HCT116 (cell line): ENCODE measurements at regions not wholly inside any gene's neighbourhood (a gene's known extent, or its start where the extent isn't known, plus 50 kb on each side); places are given as distances from the start of the nearest gene placed in this dataset.

ENCODE experiments used
- ATAC-seq: fragments of 200-7000 bp; cut with Tn5 transposase; 2 replicates; pipeline ENCODE4 v1.9.1; 2020; ENCODE audit warnings: mild to moderate bottlenecking, moderate library complexity
- BruUV-seq: library from RNA; stranded (reverse); fragments of 400-500 nt; replicated peaks from 2 replicates; lab custom pipeline; 2021; lab: Mats Ljungman, UMichigan
- CTCF ChIA-PET: fragments of 300-600 bp; sonication (Branson Sonifier 250); formaldehyde crosslinking; loops from one replicate; lab custom pipeline; 2021; ENCODE audit warnings: antibody characterized with exemption; lab: Charles Lee
- POLR2A ChIA-PET: fragments of 300-600, 350-600 bp; sonication (Branson Sonifier 250); formaldehyde crosslinking; loops from one replicate; lab custom pipeline; 2021; ENCODE audit warnings: antibody characterized with exemption; lab: Charles Lee
- RAD21 ChIA-PET, 2 experiments: fragments of 300-600 bp; sonication (Branson Sonifier 250); formaldehyde crosslinking; loops; one replicate each; lab custom pipeline; 2023; ENCODE audit warnings: low total read pairs in 2 of 2; ENCODE audit not compliant: uncharacterized antibody in 2 of 2, unreplicated experiment in 2 of 2, low non-redundant PET in 1 of 2; lab: Charles Lee
- DNase-seq: peaks from one replicate; pipeline ENCODE4 v3.0.0-alpha.2; 2010; ENCODE audit warnings: low read depth, low spot score
- H2AFZ ChIP-seq: fragments of 200-600 bp; shearing (Covaris generic), sonication (generic); 2 replicates; pipeline ENCODE4 v1.6.1; 2017; ENCODE audit warnings: low read depth, mixed run types, mixed read lengths, antibody characterized with exemption, low read length; ENCODE audit not compliant: poor library complexity, severe bottlenecking
- H3K27ac ChIP-seq: 2 replicates; pipeline ENCODE4 v1.5.1; 2012; ENCODE audit warnings: low read depth, low read length
- H3K27me3 ChIP-seq: fragments of 200-600 bp; sonication (generic); 2 replicates; pipeline ENCODE4 v1.6.1; 2016; ENCODE audit warnings: mixed run types, low read length, mixed read lengths; ENCODE audit not compliant: insufficient read depth
- H3K36me3 ChIP-seq, 2 experiments: fragments of 200-500 bp in 1 of 2; fragments of 200-600 bp in 1 of 2; sonication (Bioruptor generic) in 1 of 2; sonication (generic) in 1 of 2; 2 replicates each; pipeline versions ENCODE4 v1.5.1 to v1.6.1; 2014 to 2016; ENCODE audit warnings: low read length in 2 of 2, inconsistent platforms in 1 of 2, mixed read lengths in 1 of 2, mixed run types in 1 of 2; ENCODE audit not compliant: insufficient read depth in 2 of 2, control insufficient read depth in 1 of 2
- H3K4me1 ChIP-seq, 2 experiments: fragments of 200-600 bp in 1 of 2; sonication (generic) in 1 of 2; 2 replicates each; pipeline versions ENCODE4 v1.5.1 to v1.6.1; 2012 to 2017; ENCODE audit warnings: low read length in 2 of 2, inconsistent platforms in 1 of 2, mild to moderate bottlenecking in 1 of 2, mixed read lengths in 1 of 2, mixed run types in 1 of 2, moderate library complexity in 1 of 2; ENCODE audit not compliant: insufficient read depth in 2 of 2, control insufficient read depth in 1 of 2
- H3K4me2 ChIP-seq: fragments of 200-600 bp; sonication (generic); 2 replicates; pipeline ENCODE4 v1.6.1; 2017; ENCODE audit warnings: mixed run types, low read length, mixed read lengths
- H3K4me3 ChIP-seq, 2 experiments: fragments of 200-600 bp in 1 of 2; sonication (generic) in 1 of 2; replicated peaks in 1 of 2; 2 replicates each; pipeline ENCODE4 v1.5.1; 2011 to 2016; ENCODE audit warnings: low read length in 2 of 2, control low read depth in 1 of 2, low read depth in 1 of 2, mild to moderate bottlenecking in 1 of 2, mixed read lengths in 1 of 2, mixed run types in 1 of 2
- H3K79me2 ChIP-seq: fragments of 200-600 bp; sonication (generic); 2 replicates; pipeline ENCODE4 v1.6.1; 2017; ENCODE audit warnings: mild to moderate bottlenecking, mixed run types, low read length, moderate library complexity, mixed read lengths; ENCODE audit not compliant: insufficient read depth
- H3K9ac ChIP-seq: fragments of 200-600 bp; sonication (generic); 2 replicates; pipeline ENCODE4 v1.6.1; 2016; ENCODE audit warnings: low read length, mixed read lengths
- H3K9me2 ChIP-seq: fragments of 200-600 bp; sonication (generic), shearing (Covaris generic); 2 replicates; pipeline ENCODE4 v1.6.1; 2017; ENCODE audit warnings: mixed run types, mild to moderate bottlenecking, moderate library complexity; ENCODE audit not compliant: insufficient read depth
- H3K9me3 ChIP-seq, 2 experiments: fragments of 200-500 bp in 1 of 2; fragments of 200-600 bp in 1 of 2; sonication (Bioruptor generic) in 1 of 2; sonication (generic) in 1 of 2; 2 replicates each; pipeline ENCODE4 v1.6.1; 2014 to 2017; ENCODE audit warnings: low read length in 2 of 2, mixed read lengths in 2 of 2, inconsistent platforms in 1 of 2, low read depth in 1 of 2, mild to moderate bottlenecking in 1 of 2, mixed run types in 1 of 2, moderate library complexity in 1 of 2; ENCODE audit not compliant: control insufficient read depth in 1 of 2, insufficient read depth in 1 of 2
- H4K20me1 ChIP-seq: fragments of 200-600 bp; sonication (generic), shearing (Covaris generic); 2 replicates; pipeline ENCODE4 v1.6.1; 2017; ENCODE audit warnings: mixed run types, mild to moderate bottlenecking, moderate library complexity; ENCODE audit not compliant: insufficient read depth
- ATF3 ChIP-seq: IDR thresholded peaks from 2 replicates; pipeline ENCODE4 v1.6.1; 2012
- CBX3 ChIP-seq: IDR thresholded peaks from 2 replicates; pipeline ENCODE4 v1.6.1; 2012; ENCODE audit warnings: low read depth
- ELF1 ChIP-seq: IDR thresholded peaks from 2 replicates; pipeline ENCODE4 v1.6.1; 2012; ENCODE audit warnings: low read depth, borderline replicate concordance
- JUND ChIP-seq: IDR thresholded peaks from 2 replicates; pipeline ENCODE4 v1.6.1; 2012
- POLR2A ChIP-seq: IDR thresholded peaks from 2 replicates; pipeline ENCODE4 v1.7.0; 2011; ENCODE audit warnings: borderline replicate concordance; ENCODE audit not compliant: insufficient read depth, insufficient read length; ENCODE audit errors: extremely low read depth
- POLR2AphosphoS5 ChIP-seq: IDR thresholded peaks from 2 replicates; pipeline ENCODE4 v1.6.1; 2011; ENCODE audit warnings: mild to moderate bottlenecking, low read depth, low read length, moderate library complexity
- RAD21 ChIP-seq: IDR thresholded peaks from 2 replicates; pipeline ENCODE4 v1.6.1; 2012; ENCODE audit warnings: low read depth, mild to moderate bottlenecking
- SP1 ChIP-seq: IDR thresholded peaks from 2 replicates; pipeline ENCODE4 v1.6.1; 2012; ENCODE audit warnings: low read depth
- YY1 ChIP-seq: IDR thresholded peaks from 2 replicates; pipeline ENCODE4 v1.6.1; 2011; ENCODE audit warnings: low read length, low read depth, moderate library complexity, mild to moderate bottlenecking; ENCODE audit not compliant: insufficient replicate concordance; ENCODE audit errors: extremely low read depth
- intact Hi-C: fragments of 100-400 bp; cut with micrococcal nuclease; formaldehyde crosslinking; loops from 2 replicates; pipeline ENCODE4 v1.10.0; 2022
- TF ChIP-seq, protein P1 (sequence below): IDR thresholded peaks from 2 replicates; pipeline ENCODE4 v1.6.1; 2011; ENCODE audit warnings: mild to moderate bottlenecking, low read length, moderate library complexity; ENCODE audit not compliant: insufficient replicate concordance; ENCODE audit errors: extremely low read depth
- TF ChIP-seq, protein P2 (sequence below): IDR thresholded peaks from 2 replicates; pipeline ENCODE4 v1.6.1; 2012

DNA sequence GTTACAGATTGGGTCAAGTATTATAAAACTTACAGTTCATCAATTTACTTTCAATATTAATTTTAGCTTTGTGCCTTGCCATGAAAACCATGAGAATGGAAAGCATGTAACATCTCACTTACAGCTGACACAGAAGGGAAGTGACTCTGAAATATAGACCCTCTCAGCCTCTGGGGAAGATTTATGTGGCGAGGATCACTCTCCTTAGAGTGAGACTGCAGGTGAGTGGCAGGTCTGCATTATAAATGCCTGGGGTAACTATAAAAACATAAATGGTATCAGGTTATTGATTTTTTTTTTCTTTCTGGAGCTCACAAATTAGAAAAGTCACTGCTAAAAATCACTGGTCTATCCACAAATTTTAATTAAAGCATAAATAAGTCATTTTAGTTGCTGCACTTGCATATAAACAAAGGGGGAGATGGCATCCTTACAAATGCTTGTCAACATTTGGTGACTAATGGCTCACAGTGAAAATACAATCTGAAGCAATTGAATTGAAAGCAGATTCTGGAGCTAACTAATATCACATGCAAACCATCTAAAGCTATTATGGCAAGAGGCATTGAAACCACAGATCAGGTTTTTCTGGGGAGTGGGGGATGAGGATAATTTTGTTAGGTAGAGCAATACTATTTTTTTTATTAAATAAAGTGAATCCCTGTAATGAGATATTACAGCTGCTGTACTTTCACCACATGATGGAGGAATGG lies 200.9 kb downstream of the TM2D1 start:
- no peak overlapping the region for H3K4me2 ChIP-seq
- TF ChIP-seq YY1 = no peak
- TF ChIP-seq, protein P1, sequence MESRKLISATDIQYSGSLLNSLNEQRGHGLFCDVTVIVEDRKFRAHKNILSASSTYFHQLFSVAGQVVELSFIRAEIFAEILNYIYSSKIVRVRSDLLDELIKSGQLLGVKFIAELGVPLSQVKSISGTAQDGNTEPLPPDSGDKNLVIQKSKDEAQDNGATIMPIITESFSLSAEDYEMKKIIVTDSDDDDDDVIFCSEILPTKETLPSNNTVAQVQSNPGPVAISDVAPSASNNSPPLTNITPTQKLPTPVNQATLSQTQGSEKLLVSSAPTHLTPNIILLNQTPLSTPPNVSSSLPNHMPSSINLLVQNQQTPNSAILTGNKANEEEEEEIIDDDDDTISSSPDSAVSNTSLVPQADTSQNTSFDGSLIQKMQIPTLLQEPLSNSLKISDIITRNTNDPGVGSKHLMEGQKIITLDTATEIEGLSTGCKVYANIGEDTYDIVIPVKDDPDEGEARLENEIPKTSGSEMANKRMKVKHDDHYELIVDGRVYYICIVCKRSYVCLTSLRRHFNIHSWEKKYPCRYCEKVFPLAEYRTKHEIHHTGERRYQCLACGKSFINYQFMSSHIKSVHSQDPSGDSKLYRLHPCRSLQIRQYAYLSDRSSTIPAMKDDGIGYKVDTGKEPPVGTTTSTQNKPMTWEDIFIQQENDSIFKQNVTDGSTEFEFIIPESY = no peak
- TF ChIP-seq SP1 = no peak
- TF ChIP-seq POLR2A = no peak
- no peak for TF ChIP-seq CBX3
- TF ChIP-seq RAD21 = no peak
- no peak for TF ChIP-seq POLR2AphosphoS5
- no peak for TF ChIP-seq ELF1
- no peak for TF ChIP-seq JUND
- TF ChIP-seq, protein P2, sequence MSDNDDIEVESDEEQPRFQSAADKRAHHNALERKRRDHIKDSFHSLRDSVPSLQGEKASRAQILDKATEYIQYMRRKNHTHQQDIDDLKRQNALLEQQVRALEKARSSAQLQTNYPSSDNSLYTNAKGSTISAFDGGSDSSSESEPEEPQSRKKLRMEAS = no peak
- TF ChIP-seq ATF3 = no peak
- ATAC-seq (no peak), DNase-seq (no peak)
- H3K4me1 ChIP-seq = no peaks in the 10 kb centered on the region
- ChIA-PET CTCF (no interaction called here), RAD21 (no interaction called here), POLR2A (no interaction called here)
- no peak overlapping the region for H3K9ac ChIP-seq
- BruUV-seq = no TSS peak
- H3K36me3 ChIP-seq = no peaks in the 10 kb centered on the region
- H3K79me2 ChIP-seq = no peaks in the 10 kb centered on the region
- no peaks in the 10 kb centered on the region for H4K20me1 ChIP-seq
- H3K4me3 ChIP-seq = no peak overlapping the region
- intact Hi-C loops = no loop called here
- H3K9me2 ChIP-seq = no peaks in the 10 kb centered on the region
- no peaks in the 10 kb centered on the region for H3K9me3 ChIP-seq
- no peaks in the 10 kb centered on the region for H3K27me3 ChIP-seq
- H2AFZ ChIP-seq = no peak overlapping the region
- H3K27ac ChIP-seq = no peak overlapping the region
